Prostate gland (tissue), 2 donors: ENCODE measurements at regions not wholly inside any gene's neighbourhood (a gene's known extent, or its start where the extent isn't known, plus 50 kb on each side); places are given as distances from the start of the nearest gene placed in this dataset.
A peak's percentile ranks its signal among the peaks of the same experiment; 100 is the strongest.
"Not testable (repeated sequence)": the region's sequence is repeated elsewhere in the genome, so short reads cannot be mapped to it uniquely, and the experiment has no call there.

ENCODE experiments used
- DNase-seq: peaks from one replicate; pipeline ENCODE4 v3.0.0-alpha.2; 2019; ENCODE audit warnings: low spot score
- H3K27ac ChIP-seq, 2 donors: fragments of 200-600 bp; sonication (generic); 2 replicates each; pipeline ENCODE4 v1.5.1; 2017 to 2019
- H3K27me3 ChIP-seq: fragments of 200-600 bp; sonication (generic); replicated peaks from 2 replicates; pipeline ENCODE4 v1.5.1; 2019; ENCODE audit not compliant: insufficient read depth
- H3K36me3 ChIP-seq, 2 donors: fragments of 200-600 bp; sonication (generic); 1 replicate in 1 of 2; 2 replicates in 1 of 2; pipeline versions ENCODE4 v1.5.1 to v1.8.1; 2017 to 2019
- H3K4me1 ChIP-seq: fragments of 200-600 bp; sonication (generic); replicated peaks from 2 replicates; pipeline ENCODE4 v1.5.1; 2019
- H3K4me3 ChIP-seq, 2 donors: fragments of 200-600 bp; sonication (generic); 2 replicates each; pipeline ENCODE4 v1.5.1; 2017 to 2019
- H3K9me3 ChIP-seq: fragments of 200-600 bp; sonication (generic); 2 replicates; pipeline ENCODE4 v1.5.1; 2017
- CTCF ChIP-seq, 4 experiments: fragments of 200-600 bp in 2 of 4; fragments of 450-650 bp in 2 of 4; sonication (generic) in 2 of 4; IDR thresholded peaks; 1 replicate in 3 of 4; 2 replicates in 1 of 4; pipeline ENCODE4 v1.5.1; 2016 to 2019; ENCODE audit warnings: antibody characterized with exemption in 4 of 4, mild to moderate bottlenecking in 2 of 4, moderate library complexity in 2 of 4
- POLR2A ChIP-seq: fragments of 450-650 bp; IDR thresholded peaks from one replicate; pipeline ENCODE4 v1.6.1; 2016; ENCODE audit warnings: antibody characterized with exemption, mild to moderate bottlenecking
- POLR2AphosphoS5 ChIP-seq: sonication (generic); formaldehyde crosslinking; IDR thresholded peaks from one replicate; pipeline ENCODE4 v1.6.1; 2017; ENCODE audit warnings: antibody characterized with exemption
- WGBS: methylation state at CpG from one replicate; pipeline ENCODE4 v1.1.5; 2018; 5-methylcytosine and 5-hydroxymethylcytosine counted together
- intact Hi-C: fragments of 100-400 bp; cut with DNase I; formaldehyde crosslinking; loops from one replicate; pipeline ENCODE4 v1.14.2; 2022

DNA sequence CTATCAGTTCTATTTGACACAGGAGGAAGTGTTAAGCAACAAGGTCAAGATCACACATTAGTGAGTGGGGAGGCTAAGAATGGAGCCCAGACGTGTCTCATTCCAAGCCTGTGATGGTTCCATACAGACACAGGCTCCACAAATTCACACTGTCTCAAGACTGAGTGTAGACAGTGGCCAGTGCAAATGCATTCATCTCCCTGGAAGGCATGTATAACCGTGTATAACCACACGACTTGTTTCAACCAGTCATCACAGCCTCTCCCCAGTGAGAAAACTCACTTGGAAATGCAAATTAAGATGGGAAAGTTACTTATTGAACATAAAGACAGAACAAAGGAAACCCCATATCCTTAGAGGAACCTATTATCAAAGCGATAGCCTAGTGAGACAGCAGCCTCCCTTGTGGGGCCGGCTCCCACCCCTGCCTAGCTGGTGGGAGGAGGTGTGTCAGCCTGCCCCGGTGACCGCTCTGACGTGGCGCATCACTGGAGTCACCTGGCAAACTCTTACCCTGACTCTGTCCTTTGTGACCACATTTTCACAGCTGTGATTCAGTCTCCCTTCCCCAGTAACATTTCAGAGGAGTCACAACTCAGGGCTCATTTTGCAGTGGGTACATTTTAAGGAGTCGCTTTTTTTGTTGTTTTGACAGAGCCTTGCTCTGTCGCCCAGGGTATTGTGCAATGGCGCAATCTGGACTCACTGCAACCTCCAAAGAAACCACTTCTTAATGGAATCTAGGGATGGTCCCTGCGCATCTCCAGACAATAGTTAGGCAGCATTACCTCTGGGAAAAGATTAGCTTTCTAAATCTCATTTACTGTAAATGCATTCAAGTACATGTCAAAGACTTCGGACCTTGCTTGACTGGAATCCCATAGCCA lies 126.6 kb upstream of the PARD3 start:
- no peaks in the 10 kb centered on the region for H3K36me3 ChIP-seq

GRCh38 chr10:34940436-34940835 lies 125.3 kb upstream of the PARD3 start:
- 61% methylated on average over 8 of the region's 8 CpGs for WGBS
- H3K9me3 ChIP-seq = no peaks in the 10 kb centered on the region
- H3K36me3 ChIP-seq = no peaks in the 10 kb centered on the region
- DNase-seq = no peak
- H3K4me1 ChIP-seq = no peaks in the 10 kb centered on the region
- H3K27me3 ChIP-seq = no peaks in the 10 kb centered on the region
- no peak for TF ChIP-seq CTCF (IDR thresholded peaks at IDR 0.05)
- no peak for TF ChIP-seq POLR2A
- no peak overlapping the region for H3K4me3 ChIP-seq
- intact Hi-C loops = no loop called here
- no peak overlapping the region for H3K27ac ChIP-seq

More for the DNA sequence above, 126.6 kb upstream of the PARD3 start:
- Histone ChIP-seq H3K27ac (no peak overlapping the region), H3K27me3 (no peaks in the 10 kb centered on the region), H3K9me3 (no peaks in the 10 kb centered on the region), H3K4me3 (no peak overlapping the region), H3K4me1 (no peaks in the 10 kb centered on the region)
- 78% methylated on average over 14 of the region's 14 CpGs for WGBS
- DNase-seq = no peak
- intact Hi-C loops = no loop called here
- TF ChIP-seq POLR2AphosphoS5 (no peak), CTCF (IDR thresholded peaks at IDR 0.05) (no peak), POLR2A (no peak)

DNA sequence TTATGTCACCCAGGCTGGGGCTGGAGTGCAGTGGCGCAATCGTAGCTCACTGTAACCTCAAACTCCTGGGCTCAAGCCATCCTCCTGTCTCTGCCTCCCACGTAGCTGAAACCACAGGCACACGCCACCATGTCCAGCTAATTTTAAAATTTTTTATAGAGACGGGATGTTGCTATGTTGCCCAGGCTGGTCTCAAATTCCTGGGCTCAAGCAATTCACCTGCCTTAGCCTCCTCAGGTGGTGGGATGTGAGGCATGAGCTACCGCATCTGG lies 123.2 kb upstream of the PARD3 start:
- no peaks in the 10 kb centered on the region for H3K36me3 ChIP-seq
- DNase-seq = no peak
- H3K4me3 ChIP-seq = no peak overlapping the region
- 93% methylated on average over 6 of the region's 6 CpGs for WGBS
- intact Hi-C loops = loop anchor here (10.0 kb wide), 3 partner anchors 74 to 194 kb away; partner anchors contain the start of gene PARD3
- H3K9me3 ChIP-seq = no peaks in the 10 kb centered on the region
- no peaks in the 10 kb centered on the region for H3K27me3 ChIP-seq
- no peak overlapping the region for H3K27ac ChIP-seq
- H3K4me1 ChIP-seq = no peaks in the 10 kb centered on the region
- TF ChIP-seq POLR2AphosphoS5 = no peak
- TF ChIP-seq CTCF (IDR thresholded peaks at IDR 0.05) = no peak
- TF ChIP-seq POLR2A = no peak

DNA sequence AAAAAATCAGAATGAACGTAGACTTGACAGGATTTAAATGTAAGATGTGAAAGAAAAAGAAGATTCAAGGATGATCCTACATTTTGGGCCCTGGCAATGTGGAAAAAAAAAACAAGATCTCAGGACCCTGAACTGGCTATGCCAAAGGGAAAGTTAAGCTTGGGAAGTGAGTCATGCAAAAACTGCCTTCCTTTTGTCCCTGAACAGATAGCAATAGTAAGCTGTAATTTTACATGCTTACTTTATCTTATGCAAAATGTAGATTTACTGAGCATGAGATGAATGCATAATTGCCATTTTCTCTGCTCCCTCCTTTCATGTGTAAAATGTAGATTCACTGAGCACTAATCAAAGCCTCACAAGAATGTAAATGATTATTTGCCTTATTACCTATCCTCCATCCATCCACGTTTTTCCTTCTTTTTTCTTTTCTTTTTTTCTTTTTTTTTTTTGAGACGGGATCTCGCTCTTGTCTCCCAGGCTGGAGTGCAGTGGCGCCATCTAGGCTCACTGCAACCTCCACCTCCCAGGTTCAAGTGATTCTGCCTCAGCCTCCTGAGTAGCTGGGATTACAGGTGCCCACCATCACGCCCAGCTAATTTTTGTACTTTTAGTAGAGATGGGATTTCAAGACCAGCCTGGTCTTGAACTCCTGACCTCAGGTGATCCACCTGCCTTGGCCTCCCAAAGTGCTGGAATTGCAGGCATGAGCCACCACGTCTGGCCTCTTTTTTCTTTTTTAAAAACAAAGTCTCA lies 122.7 kb upstream of the PARD3 start:
- H3K27me3 ChIP-seq, H3K4me1 ChIP-seq, H3K4me3 ChIP-seq, H3K36me3 ChIP-seq, H3K27ac ChIP-seq, DNase-seq, H3K9me3 ChIP-seq: not testable (repeated sequence)
- TF ChIP-seq CTCF (IDR thresholded peaks at IDR 0.05) = peak in 1 of 4 experiments; percentile 17
- 58% methylated on average over 7 of the region's 7 CpGs for WGBS
- intact Hi-C loops = loop anchor here (10.0 kb wide), 3 partner anchors 73 to 193 kb away; partner anchors contain the start of gene PARD3
